CD4-positive, alpha-beta T cell treated with Interleukin-6 for 4 hours (primary cell): ENCODE measurements at regions not wholly inside any gene's neighbourhood (a gene's known extent, or its start where the extent isn't known, plus 50 kb on each side); places are given as distances from the start of the nearest gene placed in this dataset.
"Not testable (repeated sequence)": the region's sequence is repeated elsewhere in the genome, so short reads cannot be mapped to it uniquely, and the experiment has no call there.

Experiments used
- DNase-seq: peaks from one replicate; pipeline ENCODE4 v3.0.0-alpha.2; 2020; ENCODE audit warnings: mixed read lengths

DNA sequence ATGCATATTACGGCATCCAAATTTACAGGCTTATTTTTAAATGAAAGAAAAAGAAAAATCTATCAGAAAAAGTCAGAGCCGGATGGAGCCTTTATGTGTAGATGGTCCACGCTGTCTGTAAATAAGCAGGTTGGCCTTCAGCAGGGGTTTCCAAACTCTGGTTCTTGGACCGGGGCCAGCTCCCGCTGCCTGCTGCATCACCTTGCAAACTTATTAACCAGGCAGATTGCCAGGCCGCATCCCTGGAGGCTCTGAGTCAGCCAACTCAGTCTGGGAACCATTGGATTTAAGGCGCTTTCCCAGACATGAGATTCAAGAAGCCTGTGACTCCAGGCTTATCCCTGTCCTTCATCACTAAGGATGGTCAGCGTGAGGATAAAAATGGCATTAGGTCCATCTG lies 212.4 kb downstream of the OPA1 start:
- no peak for DNase-seq

DNA sequence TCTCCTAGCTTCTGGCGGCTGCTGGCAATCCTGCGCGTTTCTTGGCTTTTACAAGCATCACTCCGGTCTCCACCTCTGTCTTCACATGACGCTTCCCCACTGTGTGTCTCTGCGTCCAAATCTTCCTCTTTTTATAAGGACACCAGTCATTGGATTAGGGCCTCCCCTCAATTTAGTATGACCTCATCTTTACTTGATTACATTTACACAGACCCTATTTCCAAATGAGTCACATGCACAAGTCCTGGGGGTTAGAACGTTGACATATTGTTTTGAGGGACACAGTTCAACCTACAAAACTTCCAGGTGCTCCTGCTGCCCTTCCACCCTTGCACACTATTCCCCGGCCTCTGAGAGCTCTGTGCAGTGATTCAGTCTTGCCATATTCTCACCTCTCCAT lies 215.3 kb downstream of the OPA1 start:
- DNase-seq: no peak

DNA sequence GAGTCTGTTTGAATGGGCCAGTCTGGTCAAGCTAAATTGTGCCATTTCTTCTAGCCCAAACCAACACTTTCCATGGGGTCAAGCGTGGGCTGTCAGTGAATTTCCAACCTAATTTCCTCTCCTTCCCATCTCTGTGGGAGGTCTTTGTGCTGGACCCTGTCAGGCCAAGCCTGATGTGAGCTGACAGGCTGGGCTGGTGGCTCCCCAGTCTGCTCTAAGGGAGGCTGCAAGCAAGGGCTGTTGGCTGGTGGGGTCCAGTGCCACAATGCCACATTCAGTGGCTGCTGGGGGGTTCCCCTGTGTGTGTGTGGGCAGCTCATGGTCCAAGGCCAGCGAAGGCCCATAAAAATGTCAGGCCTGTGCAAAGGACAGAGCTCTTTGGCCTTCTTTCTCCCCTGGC lies 216.1 kb downstream of the OPA1 start:
- DNase-seq: no peak

DNA sequence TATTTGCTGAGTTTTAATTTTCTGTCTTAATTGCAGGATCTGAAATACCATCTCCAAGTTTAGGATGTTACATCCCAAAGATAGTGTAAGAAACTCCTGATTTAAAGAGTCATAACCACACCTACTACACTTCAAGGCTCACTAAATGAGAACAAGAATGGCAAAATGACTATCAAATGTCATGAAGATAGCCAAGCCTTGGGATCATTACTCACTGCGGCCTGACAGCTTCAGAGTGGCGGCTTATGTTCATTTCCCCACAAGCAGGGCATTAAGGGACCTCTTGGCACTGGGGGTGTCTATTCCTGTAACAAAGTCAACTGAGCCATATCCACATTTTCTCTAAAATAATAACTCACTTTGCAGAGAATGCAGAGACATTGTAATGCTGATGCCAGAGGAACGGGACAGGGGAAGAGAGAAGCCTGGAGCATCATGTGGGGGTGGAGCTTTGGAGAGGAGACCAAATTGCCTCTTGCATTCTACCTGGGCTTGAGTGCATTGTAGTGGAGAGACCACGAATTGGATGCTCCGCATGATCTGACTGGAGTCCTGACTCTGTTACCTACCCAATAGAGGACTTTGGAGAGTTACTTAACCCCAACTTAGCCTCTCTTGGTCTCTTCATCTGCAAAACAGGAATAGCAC lies 219.2 kb downstream of the OPA1 start:
- no peak for DNase-seq

DNA sequence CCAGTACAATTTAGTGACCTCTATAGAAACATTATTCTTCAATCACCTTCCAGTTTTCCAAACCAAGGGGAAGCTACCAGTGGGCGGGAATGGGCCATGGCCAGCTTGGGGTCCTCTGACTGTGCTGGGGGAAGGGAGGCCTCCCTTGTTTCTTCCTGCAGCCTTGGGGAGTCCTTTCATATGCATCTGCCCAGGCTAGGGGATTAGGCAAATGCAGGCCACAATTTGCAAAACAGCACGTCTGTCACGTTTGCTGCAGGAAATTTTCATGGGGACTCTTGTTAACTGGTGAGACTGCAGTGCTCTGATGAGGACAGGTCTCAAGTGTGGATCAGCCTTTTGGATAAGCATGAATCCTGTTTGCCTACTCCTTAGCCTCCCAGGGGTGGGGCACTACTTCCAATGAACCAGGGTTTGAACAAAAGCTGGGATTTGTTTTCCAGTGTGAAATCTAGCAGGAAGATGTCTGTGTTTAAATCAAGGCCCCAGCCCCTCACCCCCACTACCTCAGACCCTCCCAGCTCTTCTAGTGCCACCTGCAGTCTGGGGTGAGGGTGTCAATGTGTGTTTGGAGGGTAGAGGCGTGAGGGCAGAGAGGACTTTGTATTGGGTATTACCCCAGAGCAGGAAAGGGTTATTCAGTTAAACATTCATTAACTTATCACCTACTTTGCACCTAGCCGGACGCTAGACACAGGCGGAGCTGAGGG lies 219.9 kb downstream of the OPA1 start:
- DNase-seq: no peak

DNA sequence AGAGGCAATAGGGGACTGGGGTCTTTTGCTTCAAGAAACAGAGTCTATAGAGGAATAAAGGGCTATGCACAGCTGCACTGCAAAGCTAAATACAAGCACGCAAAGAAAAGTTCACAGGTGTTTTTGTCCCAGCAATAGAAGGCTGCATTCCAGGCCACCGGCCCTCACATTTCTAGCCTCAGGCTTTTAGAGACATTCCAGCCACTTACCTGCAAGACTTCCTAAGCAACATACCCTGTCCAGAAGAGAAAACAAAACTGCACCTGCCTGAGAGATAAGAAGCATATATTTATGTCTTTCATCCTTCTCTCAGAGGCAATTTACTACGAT lies 220.5 kb downstream of the OPA1 start:
- DNase-seq: no peak

DNA sequence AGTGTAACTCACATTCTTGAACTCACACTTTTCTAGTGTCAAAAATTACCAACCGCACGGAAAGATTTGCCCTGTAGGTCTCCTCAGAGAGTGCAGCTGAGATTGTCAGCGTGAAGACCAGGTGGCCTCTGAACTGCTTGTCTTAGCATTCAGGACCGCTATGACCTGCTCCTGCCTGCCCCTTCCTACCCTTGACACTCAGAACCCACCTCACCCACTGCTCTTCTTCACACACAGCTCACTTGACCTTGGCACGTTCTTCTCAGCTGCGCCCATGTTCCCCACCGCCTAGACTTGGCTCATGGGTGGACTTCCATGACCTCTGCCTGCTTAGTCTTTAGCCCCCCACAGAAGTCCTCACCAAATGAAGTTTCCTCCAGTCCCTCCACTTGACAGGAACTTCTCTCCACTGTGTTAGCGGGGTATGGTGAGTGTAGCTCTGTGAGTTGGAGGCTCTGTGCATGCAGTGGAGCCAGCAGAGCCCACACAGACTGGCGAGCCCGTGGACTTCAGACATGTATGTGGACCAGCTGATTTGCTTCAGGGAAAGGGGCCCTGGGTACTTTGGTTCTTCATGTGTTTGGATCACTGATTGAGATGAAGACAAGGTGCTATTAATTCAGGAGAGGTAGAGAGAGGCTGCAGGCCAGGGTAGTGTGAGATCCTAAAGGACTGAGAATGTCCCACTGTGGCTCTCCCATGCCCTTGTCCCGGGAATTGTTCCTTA lies 221.3 kb downstream of the OPA1 start:
- no peak for DNase-seq

DNA sequence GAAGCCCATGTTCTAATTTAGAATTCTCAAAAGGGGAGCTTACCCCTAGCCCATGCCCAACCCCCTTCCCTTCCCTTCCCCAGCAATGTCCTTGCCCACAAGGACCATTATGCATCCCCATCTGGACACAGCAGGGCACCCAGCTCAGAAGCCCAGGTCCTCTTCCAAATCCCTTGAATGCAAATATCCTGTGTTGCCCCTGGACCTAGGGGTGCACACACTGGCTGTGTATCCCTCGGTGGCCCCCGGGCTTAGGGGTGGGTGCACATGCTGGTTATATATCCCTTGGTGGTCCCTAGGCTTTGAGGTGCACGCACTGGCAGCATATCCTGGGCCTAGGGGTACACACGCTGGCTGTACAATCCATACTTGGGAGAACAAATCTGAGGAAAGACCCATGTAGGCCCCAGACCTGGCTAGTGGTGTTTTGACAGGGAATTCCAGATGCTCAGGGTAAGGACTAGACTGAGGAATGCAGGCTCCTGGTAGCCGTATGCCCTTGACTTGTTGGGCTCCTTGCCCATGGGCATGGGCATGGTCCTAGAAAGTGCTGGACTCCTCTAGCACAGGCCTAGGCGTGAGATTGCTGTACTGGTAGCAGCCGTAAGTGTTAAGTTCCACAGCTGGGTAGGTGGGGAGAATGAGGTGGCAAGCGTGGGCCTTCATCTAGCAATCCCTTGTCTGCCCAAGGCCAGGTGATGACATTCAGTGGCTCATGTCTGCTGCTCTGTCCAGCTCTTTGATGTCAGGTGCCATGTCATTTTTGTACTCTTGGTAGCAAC lies 222.4 kb downstream of the OPA1 start:
- DNase-seq: no peak

DNA sequence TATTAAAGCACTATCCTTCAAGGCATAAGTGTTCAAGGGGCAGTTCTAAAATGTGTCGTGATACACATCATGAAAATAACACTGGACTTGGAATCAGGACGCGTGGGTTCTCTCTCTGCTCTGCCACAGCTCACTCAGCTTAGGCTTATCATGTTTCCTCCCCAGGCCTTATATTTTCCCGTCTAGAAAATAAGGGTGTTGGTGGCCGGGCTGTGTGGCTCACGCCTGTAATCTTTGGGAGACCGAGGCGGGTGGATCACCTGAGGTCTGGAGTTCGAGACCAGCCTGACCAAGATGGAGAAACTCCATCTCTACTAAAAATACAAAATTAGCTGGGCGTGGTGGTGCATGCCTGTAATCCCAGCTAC lies 223.0 kb downstream of the OPA1 start:
- DNase-seq: no peak

DNA sequence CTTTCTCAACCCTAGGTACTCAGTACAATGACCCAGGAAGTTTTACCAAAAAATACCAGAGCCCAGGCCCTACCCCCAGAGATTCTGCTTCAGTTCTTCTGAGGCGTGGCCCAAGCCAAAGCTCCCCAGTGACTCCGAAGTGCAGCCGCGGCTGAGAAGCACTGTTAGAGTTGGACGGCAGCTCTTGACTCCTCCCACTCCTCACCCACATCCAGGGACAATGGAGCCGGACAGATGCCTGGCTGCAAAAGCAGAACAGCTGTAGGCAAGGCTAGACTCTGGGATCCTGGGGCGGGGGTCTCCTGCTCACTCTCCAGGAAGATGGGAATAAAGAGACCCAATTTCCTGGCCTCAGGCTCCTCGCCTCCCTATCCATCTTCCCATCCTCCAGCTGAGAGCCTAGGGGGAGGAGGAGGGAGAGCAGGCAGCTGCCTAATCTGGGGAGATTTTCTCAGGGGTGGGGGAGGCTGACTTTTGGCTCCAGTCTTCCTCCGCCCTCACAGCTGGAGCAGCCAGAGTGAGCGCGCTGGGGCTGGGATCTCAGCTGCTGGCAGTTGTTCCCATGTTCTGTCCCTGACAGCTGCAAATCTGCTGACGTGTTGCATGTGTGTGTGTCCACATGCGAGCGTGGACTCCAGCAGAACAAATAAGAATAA lies 223.8 kb downstream of the OPA1 start:
- DNase-seq: no peak

DNA sequence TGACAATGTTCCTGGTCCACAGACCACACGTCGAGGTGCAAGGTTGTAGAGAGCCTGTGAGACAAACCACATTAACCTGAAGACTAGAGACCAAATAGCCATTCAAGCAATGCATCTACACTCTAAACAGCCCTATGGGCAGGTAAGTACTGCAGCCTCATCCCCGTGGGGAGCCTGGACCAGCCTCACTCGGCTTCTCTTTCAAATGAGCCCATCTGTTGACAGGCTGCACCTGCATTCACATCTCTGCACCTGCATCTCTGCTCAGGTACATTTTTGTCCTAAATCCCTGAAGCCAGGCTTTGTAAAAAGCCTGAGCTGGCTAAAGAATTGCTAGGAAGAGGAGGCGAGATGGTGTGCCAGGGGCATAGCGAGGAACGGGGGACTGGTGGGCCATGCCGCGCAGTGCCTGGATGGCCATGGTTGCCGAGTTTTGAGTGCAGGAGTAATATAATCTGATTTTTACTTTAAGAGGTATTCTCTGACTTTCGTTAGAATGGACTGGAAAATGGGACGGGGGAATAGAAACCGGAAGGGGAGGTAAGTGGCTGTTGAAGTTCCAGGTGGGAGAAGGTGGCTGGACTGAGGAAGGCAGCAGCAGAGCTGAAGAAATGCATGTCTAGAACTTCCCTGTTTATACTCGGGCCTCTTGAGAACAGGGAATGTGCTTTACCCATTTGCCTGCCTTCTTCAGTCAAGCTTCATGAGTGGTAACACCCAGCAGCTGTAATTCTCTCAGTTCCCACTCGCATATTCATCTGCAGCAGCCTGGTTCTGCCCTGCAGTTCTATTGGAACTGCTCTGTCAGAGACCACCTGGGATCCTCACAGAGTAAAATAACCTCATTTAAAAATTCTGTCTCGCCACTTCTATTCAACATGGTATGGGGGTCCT lies 226.4 kb downstream of the OPA1 start:
- no peak for DNase-seq

DNA sequence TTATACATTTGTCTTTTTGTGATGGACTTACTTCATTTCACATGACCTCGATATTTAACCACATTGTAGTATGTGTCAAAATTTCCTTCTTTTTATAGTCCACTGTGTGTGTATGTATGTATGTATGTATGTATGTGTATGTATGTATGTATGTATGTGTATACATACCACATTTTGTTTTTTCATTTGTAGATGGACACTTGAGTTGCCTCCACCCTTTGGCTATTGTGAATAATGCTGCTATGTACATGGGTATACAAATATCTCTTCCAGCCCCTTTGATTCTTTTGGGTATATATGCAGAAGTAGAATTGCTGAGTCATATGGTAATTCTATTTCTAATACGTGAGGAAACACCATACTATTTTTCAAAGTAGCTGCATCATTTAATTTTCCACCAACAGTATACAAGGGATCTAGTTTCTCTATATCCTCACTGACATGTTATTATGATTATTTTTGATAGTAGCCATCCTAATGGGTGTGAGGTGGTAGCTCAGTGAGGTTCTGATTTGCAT lies 228.2 kb downstream of the OPA1 start:
- DNase-seq: no peak

DNA sequence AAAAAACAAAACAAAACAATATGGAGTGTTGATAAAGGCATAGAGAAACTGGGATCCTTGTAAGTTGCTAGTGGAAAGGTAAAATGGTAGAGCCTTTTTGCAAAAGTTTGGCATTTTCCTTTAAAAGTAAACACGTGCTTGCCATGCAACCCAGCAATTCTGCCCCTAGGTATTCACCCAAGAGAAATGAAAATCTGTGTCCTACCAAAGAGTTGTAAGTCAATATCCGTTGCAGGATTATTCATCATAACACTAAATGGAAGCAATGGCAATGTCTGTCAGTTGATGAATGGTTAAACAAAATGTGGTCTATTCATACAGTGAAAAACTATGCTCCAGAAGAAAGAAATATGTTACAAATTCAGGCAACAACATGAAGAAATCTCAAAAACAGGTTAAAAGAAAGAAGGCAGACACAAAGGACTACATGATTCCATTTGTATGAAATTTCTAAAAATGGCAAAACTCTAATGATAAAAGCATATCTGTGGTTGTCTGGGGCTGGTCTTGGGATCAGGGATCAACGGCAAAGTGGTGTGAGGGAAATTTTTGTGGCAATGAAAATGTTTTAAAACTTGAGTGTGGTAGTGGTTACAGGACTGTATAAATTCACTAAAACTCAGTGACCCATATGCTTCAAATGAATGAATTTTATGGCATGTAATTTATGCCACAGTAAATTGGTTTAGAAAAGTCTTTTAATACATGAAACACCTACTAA lies 229.6 kb downstream of the OPA1 start:
- no peak for DNase-seq

DNA sequence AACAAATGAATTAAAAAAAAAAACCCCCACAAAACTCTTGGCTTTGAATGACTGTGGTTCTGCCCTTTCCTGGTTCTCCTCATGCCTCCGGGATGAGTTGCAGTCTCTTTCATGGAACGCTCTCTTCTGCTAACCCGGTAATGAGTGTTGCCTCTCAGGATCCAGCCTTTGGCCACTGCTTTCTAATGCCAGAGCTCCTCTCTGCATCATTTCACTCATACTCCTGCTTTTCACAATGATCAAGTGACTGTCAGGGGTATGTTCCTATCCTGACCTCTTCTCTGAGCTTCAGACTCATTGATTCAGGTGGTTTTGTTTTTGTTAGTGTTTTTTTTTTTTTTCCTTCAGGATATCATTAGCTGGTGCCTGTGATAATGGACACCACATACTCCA lies 230.2 kb downstream of the OPA1 start:
- DNase-seq: not testable (repeated sequence)

DNA sequence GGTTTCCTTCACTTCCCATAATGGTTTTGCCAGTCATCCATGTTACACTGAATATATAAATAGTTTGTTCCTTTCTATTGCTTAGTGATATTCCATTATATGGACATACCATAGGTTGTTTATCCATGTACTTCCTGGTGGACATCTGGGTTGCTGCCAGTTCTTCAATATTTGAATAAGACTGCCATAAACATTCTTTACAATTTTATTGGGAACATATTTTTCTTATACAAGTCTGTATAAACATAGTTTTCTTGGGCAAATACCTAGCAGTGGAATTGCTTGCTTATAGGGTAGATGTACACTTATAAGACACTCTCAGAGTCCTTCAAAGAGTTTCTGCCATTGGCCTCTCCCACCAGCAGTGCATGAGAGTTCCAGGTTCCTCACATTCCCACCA lies 231.4 kb downstream of the OPA1 start:
- no peak for DNase-seq

DNA sequence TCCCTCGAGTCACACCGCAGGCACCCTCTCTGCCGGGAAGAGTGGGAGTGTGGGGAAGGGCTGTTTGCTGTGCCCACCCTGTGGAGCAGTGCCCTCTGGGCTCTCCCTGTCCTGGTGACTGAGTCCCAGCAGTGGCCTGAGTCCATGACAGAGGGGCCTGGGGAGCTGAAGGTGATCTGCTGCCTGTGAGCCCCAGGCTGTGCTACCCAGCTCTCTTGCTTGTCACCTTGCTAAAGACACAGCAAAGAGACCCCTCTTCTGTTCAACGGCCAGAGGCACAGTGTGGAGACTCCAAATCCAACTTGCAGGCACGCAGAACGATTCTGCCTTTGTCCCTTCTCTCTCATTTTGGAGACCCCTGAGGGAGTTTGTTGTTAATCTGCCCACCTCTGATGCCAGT lies 232.6 kb downstream of the OPA1 start:
- DNase-seq: no peak

DNA sequence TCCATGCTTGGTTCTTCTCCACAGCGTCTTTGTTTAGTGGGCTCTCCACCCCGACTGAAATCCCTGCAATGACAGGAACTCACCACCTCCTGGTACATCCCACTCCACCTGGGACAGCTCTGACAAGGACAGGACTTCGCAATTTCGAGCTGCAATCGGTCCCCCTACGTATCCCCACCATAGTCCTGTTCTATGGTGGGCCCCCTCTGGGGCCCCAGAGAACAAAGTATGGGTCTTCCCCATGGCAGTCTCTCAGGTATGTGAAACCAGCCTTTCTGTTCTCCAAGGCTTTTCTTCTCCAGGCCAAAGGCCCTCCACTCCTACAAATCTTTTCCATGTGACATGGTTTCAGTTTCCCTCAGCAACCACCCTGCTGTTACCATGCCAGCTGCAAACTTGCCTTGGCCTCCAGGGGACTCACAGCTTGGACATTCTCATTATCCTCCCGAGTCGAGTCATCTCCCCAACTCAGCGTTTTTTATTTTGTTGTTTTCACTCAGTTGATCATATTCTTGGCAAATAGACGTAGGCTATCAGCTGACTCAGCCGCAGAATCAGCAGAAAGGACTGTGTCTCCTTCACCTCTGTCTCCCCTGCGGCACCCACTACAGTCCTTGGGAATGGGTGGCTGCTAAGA lies 233.3 kb downstream of the OPA1 start:
- no peak for DNase-seq

DNA sequence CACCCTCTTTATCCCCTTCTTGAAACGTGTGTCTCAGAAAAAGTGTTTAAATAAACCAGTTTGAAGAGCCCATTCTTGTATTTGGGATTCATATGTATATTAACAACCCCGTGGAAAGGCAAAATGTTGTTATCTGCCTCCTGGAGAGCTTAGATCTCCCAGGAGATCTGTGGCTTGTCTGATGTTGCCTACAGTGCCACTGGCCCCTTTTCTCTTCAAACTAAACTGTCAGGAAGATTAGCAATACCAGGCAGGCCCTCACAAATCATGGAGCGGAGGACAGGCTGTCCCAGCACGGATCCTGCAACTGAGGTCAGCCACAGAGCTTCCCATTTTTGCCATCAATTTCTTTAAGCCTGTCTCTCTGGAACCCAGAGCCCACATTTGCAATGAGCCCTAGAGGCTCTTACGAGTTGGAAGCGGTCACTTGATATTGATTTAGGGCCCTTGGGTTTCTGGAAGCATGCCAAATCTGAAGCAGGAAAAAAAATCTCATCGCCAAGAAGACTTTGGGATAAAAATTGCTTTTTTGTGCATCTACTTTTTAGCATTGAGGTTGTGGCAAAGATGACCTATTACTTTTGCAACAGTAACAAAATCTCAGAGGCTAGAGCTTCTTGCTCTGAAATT lies 234.1 kb downstream of the OPA1 start:
- DNase-seq: no peak

DNA sequence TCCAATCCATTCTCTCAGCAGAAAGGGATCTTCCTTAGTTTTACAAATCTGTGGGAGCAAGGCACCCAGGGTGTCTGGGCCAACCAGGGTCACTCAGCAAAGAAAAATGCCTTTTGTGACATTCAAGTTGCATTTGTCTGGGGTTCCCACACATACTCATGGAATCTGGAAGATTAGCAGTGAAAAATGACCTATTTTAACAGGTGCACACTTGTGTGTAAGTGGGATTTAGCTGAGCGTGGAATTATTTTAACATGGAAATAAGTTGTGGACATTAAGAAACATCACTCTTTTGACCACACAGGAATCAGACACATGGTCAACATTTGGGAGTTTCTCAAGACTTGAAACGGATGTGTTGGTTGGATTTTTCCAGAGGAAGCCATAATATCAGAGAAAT lies 234.9 kb downstream of the OPA1 start:
- DNase-seq: no peak

DNA sequence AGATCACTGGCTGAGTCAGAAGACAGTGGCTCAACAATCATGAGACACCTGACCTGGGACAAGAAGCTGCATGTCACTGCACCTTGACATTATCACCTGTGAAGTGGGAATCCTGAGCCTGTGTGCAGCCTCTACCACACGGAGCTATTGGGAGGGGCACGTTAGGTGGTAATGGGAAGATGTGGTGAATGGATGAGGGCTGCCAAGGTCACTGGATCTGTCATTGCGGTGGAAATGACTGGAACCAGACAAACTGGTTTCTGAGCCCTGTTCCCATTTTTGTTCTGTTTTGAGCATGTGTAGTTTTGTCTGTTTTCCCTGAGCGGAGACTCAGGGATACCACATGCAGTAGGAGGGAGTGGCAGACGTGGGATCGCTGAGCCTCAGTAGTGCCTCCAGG lies 235.5 kb downstream of the OPA1 start:
- DNase-seq: no peak
